OCI-LY1 (cell line): ENCODE measurements at regions not wholly inside any gene's neighbourhood (a gene's known extent, or its start where the extent isn't known, plus 50 kb on each side); places are given as distances from the start of the nearest gene placed in this dataset.

Source experiments
- H2AFZ ChIP-seq: fragments of 200-600 bp; sonication (generic), shearing (Covaris generic); 2 replicates; pipeline ENCODE4 v1.6.0; 2014; ENCODE audit warnings: antibody characterized with exemption, mild to moderate bottlenecking, low read length
- H3F3A ChIP-seq: fragments of 200-600 bp; sonication (generic), shearing (Covaris generic); 2 replicates; pipeline ENCODE4 v1.6.0; 2014; ENCODE audit warnings: mild to moderate bottlenecking, antibody characterized with exemption, low read length, moderate library complexity; ENCODE audit not compliant: insufficient read depth
- H3K27ac ChIP-seq: fragments of 200-600 bp; sonication (generic); 2 replicates; pipeline ENCODE4 v1.5.1; 2014; ENCODE audit warnings: low read length, mixed run types, mild to moderate bottlenecking, low read depth; ENCODE audit not compliant: poor library complexity, severe bottlenecking
- H3K27me3 ChIP-seq: fragments of 200-600 bp; sonication (generic); 2 replicates; pipeline ENCODE4 v1.6.0; 2014; ENCODE audit warnings: antibody characterized with exemption, mild to moderate bottlenecking, low read length, moderate library complexity; ENCODE audit not compliant: insufficient read depth
- H3K36me3 ChIP-seq: fragments of 200-600 bp; sonication (generic); 2 replicates; pipeline ENCODE4 v1.6.1; 2014; ENCODE audit warnings: mild to moderate bottlenecking, antibody characterized with exemption, low read length, moderate library complexity, mixed read lengths; ENCODE audit not compliant: insufficient read depth
- H3K4me1 ChIP-seq: fragments of 200-600 bp; sonication (generic); 2 replicates; pipeline ENCODE4 v1.5.1; 2014; ENCODE audit warnings: mild to moderate bottlenecking, low read length, moderate library complexity; ENCODE audit not compliant: insufficient read depth, severe bottlenecking
- H3K4me2 ChIP-seq: fragments of 200-600 bp; sonication (generic), shearing (Covaris generic); 2 replicates; pipeline ENCODE4 v1.6.1; 2014; ENCODE audit warnings: low read length
- H3K4me3 ChIP-seq: fragments of 200-600 bp; sonication (generic); 2 replicates; pipeline ENCODE4 v1.5.1; 2014; ENCODE audit warnings: low read length, low read depth, mild to moderate bottlenecking, mixed read lengths; ENCODE audit not compliant: poor library complexity, severe bottlenecking
- H3K79me2 ChIP-seq: fragments of 200-600 bp; shearing (Covaris generic); 2 replicates; pipeline ENCODE4 v1.6.1; 2016; ENCODE audit warnings: mixed run types, low read length, mixed read lengths; ENCODE audit not compliant: insufficient read depth
- H3K9ac ChIP-seq: fragments of 200-600 bp; sonication (generic), shearing (Covaris generic); 2 replicates; pipeline ENCODE4 v1.6.1; 2014; ENCODE audit warnings: mild to moderate bottlenecking, low read length, mixed read lengths
- H3K9me2 ChIP-seq: fragments of 200-600 bp; sonication (generic), shearing (Covaris generic); 2 replicates; pipeline ENCODE4 v1.6.1; 2014; ENCODE audit warnings: low read depth, mild to moderate bottlenecking, low read length, mixed read lengths
- H3K9me3 ChIP-seq: fragments of 200-600 bp; shearing (Covaris generic); 2 replicates; pipeline ENCODE4 v1.6.1; 2014; ENCODE audit warnings: low read length, mixed read lengths
- H4K20me1 ChIP-seq: fragments of 200-600 bp; sonication (generic), shearing (Covaris generic); 2 replicates; pipeline ENCODE4 v1.6.0; 2016; ENCODE audit warnings: mild to moderate bottlenecking, low read length; ENCODE audit not compliant: insufficient read depth
- CTCF ChIP-seq: fragments of 200-600 bp; sonication (generic), shearing (Covaris generic); IDR thresholded peaks from 2 replicates; pipeline ENCODE4 v1.5.1; 2017; ENCODE audit warnings: mild to moderate bottlenecking, antibody characterized with exemption, low read length, moderate library complexity, mixed read lengths
- EZH2 ChIP-seq: fragments of 200-600 bp; sonication (generic), shearing (Covaris generic); IDR thresholded peaks from 2 replicates; pipeline ENCODE4 v1.8.0; 2017; ENCODE audit warnings: borderline replicate concordance, mixed run types, mild to moderate bottlenecking, antibody characterized with exemption, low read length, moderate library complexity, mixed read lengths

DNA sequence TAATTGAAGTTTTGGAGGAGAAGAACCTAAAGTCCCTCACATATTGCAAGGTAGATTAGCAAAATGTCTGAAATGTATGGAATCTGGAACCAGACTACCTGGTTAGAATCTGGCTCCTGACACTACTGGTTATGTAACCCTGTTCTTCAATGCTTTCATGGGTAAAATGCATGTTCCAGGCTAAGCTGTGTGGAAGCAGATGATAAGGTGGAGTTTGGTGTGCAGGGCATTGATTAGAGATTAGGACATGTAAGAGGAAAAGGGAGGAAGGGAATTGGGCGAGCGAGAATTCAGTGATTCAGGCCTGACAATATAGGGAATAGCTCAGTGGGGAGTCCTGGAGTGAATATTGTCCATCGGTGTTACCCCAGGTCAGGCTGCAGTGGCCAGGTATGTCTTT, 165.8 kb upstream of the SFRP2 start:
- no peak for TF ChIP-seq CTCF
- no peak for TF ChIP-seq EZH2
- H3K4me3 ChIP-seq = no peak overlapping the region
- no peaks in the 10 kb centered on the region for H4K20me1 ChIP-seq
- no peaks in the 10 kb centered on the region for H3F3A ChIP-seq
- no peaks in the 10 kb centered on the region for H3K79me2 ChIP-seq
- no peaks in the 10 kb centered on the region for H3K9me2 ChIP-seq
- no peaks in the 10 kb centered on the region for H3K36me3 ChIP-seq
- H3K27me3 ChIP-seq = no peaks in the 10 kb centered on the region
- H3K9ac ChIP-seq = no peak overlapping the region
- no peak overlapping the region for H3K4me2 ChIP-seq
- H3K4me1 ChIP-seq = no peaks in the 10 kb centered on the region
- no peak overlapping the region for H3K27ac ChIP-seq
- no peaks in the 10 kb centered on the region for H3K9me3 ChIP-seq
- H2AFZ ChIP-seq = no peak overlapping the region

DNA sequence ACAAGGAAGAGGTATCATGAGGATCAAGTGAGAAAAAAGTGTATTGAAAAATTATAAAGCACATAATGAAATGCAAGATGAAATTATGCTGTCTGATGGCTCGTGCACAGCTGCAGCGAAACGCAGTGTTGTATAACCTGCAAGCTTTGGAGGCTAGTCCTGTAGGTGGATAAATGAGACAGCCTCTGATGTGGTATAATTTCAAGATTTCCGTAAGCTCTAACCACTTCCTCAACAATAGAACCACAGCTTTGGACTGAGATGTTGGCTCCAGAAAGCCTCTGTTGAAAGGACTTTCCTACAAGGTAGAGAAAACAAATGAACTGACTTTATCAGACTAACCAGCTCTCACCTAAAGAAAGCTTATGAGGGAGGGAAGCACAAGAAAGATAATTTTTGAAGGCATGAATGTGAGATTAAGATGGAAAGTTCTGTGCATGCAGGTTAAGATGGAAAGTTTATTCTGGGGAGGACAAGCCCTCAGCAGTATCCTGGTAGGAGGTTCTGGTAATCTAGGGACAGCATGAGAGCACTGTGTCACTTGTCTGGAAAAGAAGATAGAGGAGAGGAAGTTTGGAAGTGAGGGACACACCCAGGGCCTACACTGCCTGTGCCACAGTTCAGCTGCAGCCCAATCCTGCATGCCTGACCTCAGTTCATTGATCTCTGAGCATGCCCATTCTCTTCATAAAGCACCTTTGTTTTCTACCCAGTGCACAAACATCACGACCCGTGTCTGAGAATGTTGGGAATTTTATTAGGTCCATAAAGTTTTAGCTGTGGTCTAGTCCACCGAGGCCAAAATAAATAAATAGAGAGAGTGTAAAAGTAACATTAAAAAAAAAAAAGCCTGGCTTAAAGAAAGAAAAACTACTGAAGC, 161.5 kb upstream of the SFRP2 start:
- no peaks in the 10 kb centered on the region for H3K27me3 ChIP-seq
- no peaks in the 10 kb centered on the region for H3F3A ChIP-seq
- no peak overlapping the region for H3K4me3 ChIP-seq
- H3K4me1 ChIP-seq = no peaks in the 10 kb centered on the region
- no peak overlapping the region for H2AFZ ChIP-seq
- H3K9ac ChIP-seq = no peak overlapping the region
- H3K4me2 ChIP-seq = no peak overlapping the region
- H4K20me1 ChIP-seq = no peaks in the 10 kb centered on the region
- H3K79me2 ChIP-seq = no peaks in the 10 kb centered on the region
- no peak for TF ChIP-seq CTCF
- no peak for TF ChIP-seq EZH2
- H3K27ac ChIP-seq = no peak overlapping the region
- H3K9me2 ChIP-seq = no peaks in the 10 kb centered on the region
- H3K9me3 ChIP-seq = no peaks in the 10 kb centered on the region
- no peaks in the 10 kb centered on the region for H3K36me3 ChIP-seq

- Histone ChIP-seq H3K9ac (no peak overlapping the region), H3K27me3 (no peaks in the 10 kb centered on the region), H3K79me2 (no peaks in the 10 kb centered on the region), H4K20me1 (no peaks in the 10 kb centered on the region), H3K36me3 (no peaks in the 10 kb centered on the region), H3K4me2 (no peak overlapping the region), H3K4me1 (no peaks in the 10 kb centered on the region), H3K9me2 (no peaks in the 10 kb centered on the region), H3K4me3 (no peak overlapping the region), H3F3A (no peaks in the 10 kb centered on the region), H3K9me3 (no peaks in the 10 kb centered on the region), H3K27ac (no peak overlapping the region), H2AFZ (no peak overlapping the region)
- TF ChIP-seq EZH2 = no peak
- no peak for TF ChIP-seq CTCF
These were observed 159.2 kb upstream of the SFRP2 start for GRCh38 chr4:153948041-153948440.
